AG10803 (cell line): ENCODE measurements at regions not wholly inside any gene's neighbourhood (a gene's known extent, or its start where the extent isn't known, plus 50 kb on each side); places are given as distances from the start of the nearest gene placed in this dataset.
A peak's percentile ranks its signal among the peaks of the same experiment; 100 is the strongest.

Experiments
- DNase-seq: peaks from one replicate; pipeline ENCODE4 v3.0.0; 2010; ENCODE audit warnings: low read depth
- H3K4me3 ChIP-seq: 2 replicates; pipeline ENCODE4 v1.5.1; 2011; ENCODE audit warnings: mild to moderate bottlenecking, low read length, control low read depth
- CTCF ChIP-seq: conservative IDR thresholded peaks from 2 replicates; pipeline ENCODE4 v1.5.1; 2011; ENCODE audit warnings: mild to moderate bottlenecking, low read length, control low read depth, inconsistent platforms

- DNase-seq, result no peak
- H3K4me3 ChIP-seq, result no peak overlapping the region
- no peak for TF ChIP-seq CTCF
Measured at GRCh38 chr22:22763512-22763911, 119.1 kb downstream of the GGTLC2 start.

GRCh38 chr22:22764085-22764484 lies 119.7 kb downstream of the GGTLC2 start:
- DNase-seq, result no peak
- TF ChIP-seq CTCF, result no peak
- no peak overlapping the region for H3K4me3 ChIP-seq

- no peak for DNase-seq
- H3K4me3 ChIP-seq, result no peak overlapping the region
- no peak for TF ChIP-seq CTCF
Measured at GRCh38 chr22:22767876-22768602, 119.6 kb upstream of the IGLL5 start.

GRCh38 chr22:22768885-22769284 lies 118.7 kb upstream of the IGLL5 start:
- no peak for DNase-seq
- TF ChIP-seq CTCF, result no peak
- H3K4me3 ChIP-seq, result no peak overlapping the region

GRCh38 chr22:22769434-22770279 lies 118.0 kb upstream of the IGLL5 start:
- no peak for DNase-seq
- no peak overlapping the region for H3K4me3 ChIP-seq
- TF ChIP-seq CTCF, result no peak

GRCh38 chr22:22770280-22770871 lies 117.2 kb upstream of the IGLL5 start:
- DNase-seq, result no peak
- peak; percentile 70 for TF ChIP-seq CTCF
- H3K4me3 ChIP-seq, result no peak overlapping the region

GRCh38 chr22:22770881-22771280 lies 116.7 kb upstream of the IGLL5 start:
- DNase-seq, result no peak
- no peak for TF ChIP-seq CTCF
- no peak overlapping the region for H3K4me3 ChIP-seq
